Skeletal muscle tissue (tissue), 3 donors: ENCODE measurements at regions not wholly inside any gene's neighbourhood (a gene's known extent, or its start where the extent isn't known, plus 50 kb on each side); places are given as distances from the start of the nearest gene placed in this dataset.

ENCODE experiments used
- H3K27ac ChIP-seq: one replicate; pipeline ENCODE4 v1.7.0; 2013; ENCODE audit warnings: mild to moderate bottlenecking, low read depth, low read length, inconsistent platforms
- H3K27me3 ChIP-seq, 3 donors: one replicate each; pipeline ENCODE4 v1.7.0; 2013; ENCODE audit warnings: low read length in 3 of 3; ENCODE audit not compliant: control insufficient read depth in 3 of 3, insufficient read depth in 3 of 3
- H3K36me3 ChIP-seq, 3 donors: one replicate each; pipeline ENCODE4 v1.7.0; 2013; ENCODE audit warnings: low read length in 3 of 3; ENCODE audit not compliant: control insufficient read depth in 3 of 3, insufficient read depth in 3 of 3
- H3K4me1 ChIP-seq, 3 donors: one replicate each; pipeline ENCODE4 v1.7.0; 2013; ENCODE audit warnings: low read length in 3 of 3, mild to moderate bottlenecking in 3 of 3; ENCODE audit not compliant: control insufficient read depth in 3 of 3, insufficient read depth in 3 of 3
- H3K4me3 ChIP-seq, 3 donors: one replicate each; pipeline ENCODE4 v1.7.0; 2013; ENCODE audit warnings: low read length in 3 of 3
- H3K9ac ChIP-seq, 3 donors: one replicate each; pipeline ENCODE4 v1.7.0; 2013; ENCODE audit warnings: low read length in 3 of 3, mild to moderate bottlenecking in 3 of 3, moderate library complexity in 2 of 3, low read depth in 1 of 3
- H3K9me3 ChIP-seq, 3 donors: one replicate each; pipeline ENCODE4 v1.7.0; 2013; ENCODE audit warnings: low read length in 3 of 3; ENCODE audit not compliant: control insufficient read depth in 3 of 3
- donor health status: Osteomylitis.

- no peak overlapping the region for H3K27ac ChIP-seq
- no peak overlapping the region for H3K9ac ChIP-seq
- H3K27me3 ChIP-seq = no peaks in the 10 kb centered on the region
Observed at GRCh38 chr3:124395584-124396338, 334.5 kb upstream of the UMPS start.

GRCh38 chr3:124396339-124396950, 333.8 kb upstream of the UMPS start:
- H3K27ac ChIP-seq = no peak overlapping the region
- H3K36me3 ChIP-seq = peaks cover 0 to 7% (median 0%) of the 10 kb centered on the region in 3 donors
- H3K4me3 ChIP-seq = no peak overlapping the region
- H3K27me3 ChIP-seq = no peaks in the 10 kb centered on the region
- H3K9ac ChIP-seq = no peak overlapping the region
- H3K4me1 ChIP-seq = peaks cover 0 to 3% (median 0%) of the 10 kb centered on the region in 3 donors
- no peaks in the 10 kb centered on the region for H3K9me3 ChIP-seq

More at GRCh38 chr3:124395584-124396338, 334.5 kb upstream of the UMPS start:
- no peak overlapping the region for H3K4me3 ChIP-seq
- H3K4me1 ChIP-seq = peaks cover 0 to 3% (median 0%) of the 10 kb centered on the region in 3 donors
- H3K9me3 ChIP-seq = no peaks in the 10 kb centered on the region
- peaks cover 0 to 7% (median 0%) of the 10 kb centered on the region in 3 donors for H3K36me3 ChIP-seq

GRCh38 chr3:124397088-124397487, 333.2 kb upstream of the UMPS start:
- Histone ChIP-seq H3K36me3 (peaks cover 0 to 7% (median 0%) of the 10 kb centered on the region in 3 donors), H3K4me1 (peaks cover 0 to 3% (median 0%) of the 10 kb centered on the region in 3 donors), H3K27ac (no peak overlapping the region), H3K27me3 (no peaks in the 10 kb centered on the region), H3K9me3 (no peaks in the 10 kb centered on the region), H3K4me3 (no peak overlapping the region), H3K9ac (no peak overlapping the region)

- no peaks in the 10 kb centered on the region for H3K9me3 ChIP-seq
- H3K9ac ChIP-seq = no peak overlapping the region
- H3K27me3 ChIP-seq = no peaks in the 10 kb centered on the region
- H3K4me1 ChIP-seq = peaks cover 0 to 3% (median 0%) of the 10 kb centered on the region in 3 donors
- no peak overlapping the region for H3K4me3 ChIP-seq
- H3K27ac ChIP-seq = no peak overlapping the region
- peaks cover 0 to 7% (median 0%) of the 10 kb centered on the region in 3 donors for H3K36me3 ChIP-seq
Observed at GRCh38 chr3:124398594-124398993, 331.7 kb upstream of the UMPS start.

GRCh38 chr3:124401843-124402242, 328.4 kb upstream of the UMPS start:
- no peaks in the 10 kb centered on the region for H3K27me3 ChIP-seq
- H3K9ac ChIP-seq = no peak overlapping the region

GRCh38 chr3:124402791-124403190, 327.5 kb upstream of the UMPS start:
- H3K9me3 ChIP-seq = no peaks in the 10 kb centered on the region
- no peaks in the 10 kb centered on the region for H3K4me1 ChIP-seq
- no peak overlapping the region for H3K27ac ChIP-seq
- H3K36me3 ChIP-seq = peaks cover 0 to 3% (median 0%) of the 10 kb centered on the region in 3 donors
- H3K4me3 ChIP-seq = no peak overlapping the region
- H3K9ac ChIP-seq = no peak overlapping the region
- no peaks in the 10 kb centered on the region for H3K27me3 ChIP-seq

More at GRCh38 chr3:124401843-124402242, 328.4 kb upstream of the UMPS start:
- no peaks in the 10 kb centered on the region for H3K4me1 ChIP-seq
- H3K9me3 ChIP-seq = no peaks in the 10 kb centered on the region
- no peak overlapping the region for H3K4me3 ChIP-seq
- peaks cover 0 to 4% (median 0%) of the 10 kb centered on the region in 3 donors for H3K36me3 ChIP-seq
- H3K27ac ChIP-seq = no peak overlapping the region

GRCh38 chr3:124404621-124405020, 325.6 kb upstream of the UMPS start:
- no peak overlapping the region for H3K27ac ChIP-seq
- no peak overlapping the region for H3K9ac ChIP-seq
- no peaks in the 10 kb centered on the region for H3K36me3 ChIP-seq
- no peak overlapping the region for H3K4me3 ChIP-seq
- H3K27me3 ChIP-seq = no peaks in the 10 kb centered on the region
- no peaks in the 10 kb centered on the region for H3K9me3 ChIP-seq
- no peaks in the 10 kb centered on the region for H3K4me1 ChIP-seq

GRCh38 chr3:124407260-124407659, 323.0 kb upstream of the UMPS start:
- Histone ChIP-seq H3K4me3 (no peak overlapping the region), H3K9me3 (no peaks in the 10 kb centered on the region), H3K4me1 (no peaks in the 10 kb centered on the region), H3K9ac (no peak overlapping the region), H3K27ac (no peak overlapping the region), H3K27me3 (no peaks in the 10 kb centered on the region), H3K36me3 (no peaks in the 10 kb centered on the region)

- Histone ChIP-seq H3K27me3 (no peaks in the 10 kb centered on the region), H3K4me1 (no peaks in the 10 kb centered on the region), H3K4me3 (no peak overlapping the region), H3K9me3 (no peaks in the 10 kb centered on the region), H3K27ac (no peak overlapping the region), H3K36me3 (peaks cover 8 to 11% (median 9%) of the 10 kb centered on the region in 3 donors), H3K9ac (no peak overlapping the region)
Observed at GRCh38 chr3:124409650-124410275, 320.5 kb upstream of the UMPS start.

- Histone ChIP-seq H3K4me3 (no peak overlapping the region), H3K36me3 (peaks cover 9 to 16% (median 12%) of the 10 kb centered on the region in 3 donors), H3K9ac (no peak overlapping the region), H3K9me3 (no peaks in the 10 kb centered on the region), H3K27me3 (no peaks in the 10 kb centered on the region), H3K27ac (no peak overlapping the region), H3K4me1 (no peaks in the 10 kb centered on the region)
Observed at GRCh38 chr3:124410471-124410870, 319.8 kb upstream of the UMPS start.
